22Rv1 (cell line): ENCODE measurements at regions not wholly inside any gene's neighbourhood (a gene's known extent, or its start where the extent isn't known, plus 50 kb on each side); places are given as distances from the start of the nearest gene placed in this dataset.
"Not testable (repeated sequence)": the region's sequence is repeated elsewhere in the genome, so short reads cannot be mapped to it uniquely, and the experiment has no call there.

Experiments used
- H3K27ac ChIP-seq: fragments of 450-650 bp; 2 replicates; pipeline ENCODE4 v1.5.1; 2017
- ZFX ChIP-seq: fragments of 450-650 bp; IDR thresholded peaks from 2 replicates; pipeline ENCODE4 v1.6.1; 2017; ENCODE audit warnings: antibody characterized with exemption, borderline replicate concordance
- TF ChIP-seq, protein P1 (sequence below): fragments of 450-650 bp; IDR thresholded peaks from 2 replicates; pipeline ENCODE4 v1.5.1; 2017; ENCODE audit warnings: mild to moderate bottlenecking

DNA sequence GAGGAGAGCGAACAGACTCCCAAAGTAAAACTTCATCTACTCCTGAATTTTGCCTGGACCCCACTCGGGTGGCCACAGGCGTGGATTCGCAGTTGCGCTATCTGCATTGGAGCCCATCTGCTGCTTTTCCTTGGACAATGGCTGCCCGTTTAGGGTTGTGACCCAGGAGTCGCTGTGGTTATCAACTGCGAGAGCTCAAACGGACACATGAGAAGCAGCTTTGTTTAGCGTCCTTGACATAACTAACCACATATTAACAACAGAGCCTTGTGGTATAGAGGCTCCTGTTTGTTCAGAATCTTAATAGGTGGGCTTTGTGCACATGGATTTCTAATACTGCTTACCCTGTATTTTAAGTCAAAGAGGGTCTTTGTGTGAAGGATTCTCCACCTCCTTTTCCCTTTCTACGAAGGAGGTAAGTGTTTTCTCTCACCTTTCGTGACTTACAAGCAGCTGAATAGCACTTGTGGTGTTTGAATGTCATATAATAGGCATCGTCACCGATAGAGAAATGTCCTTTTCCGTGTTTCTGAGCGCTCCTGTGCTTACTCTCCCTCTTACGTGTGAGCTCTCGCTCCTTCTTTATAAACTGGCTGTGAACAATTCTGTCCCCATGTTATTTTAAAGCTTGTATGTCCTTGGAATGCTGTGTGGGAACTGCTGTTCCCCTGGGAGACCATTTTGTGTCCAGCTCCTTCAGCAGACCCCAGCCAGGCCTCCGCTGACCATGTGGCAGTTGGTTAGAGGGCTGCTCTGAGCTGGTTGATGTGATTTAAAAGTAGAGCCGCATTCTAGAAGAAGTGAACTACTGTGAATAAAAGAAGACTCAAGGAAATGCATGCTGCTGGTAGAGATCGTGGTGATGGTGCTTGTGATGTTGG, 441.4 kb downstream of the RPS6KC1 start:
- H3K27ac ChIP-seq: no peak overlapping the region
- no peak for TF ChIP-seq ZFX
- TF ChIP-seq, protein P1, sequence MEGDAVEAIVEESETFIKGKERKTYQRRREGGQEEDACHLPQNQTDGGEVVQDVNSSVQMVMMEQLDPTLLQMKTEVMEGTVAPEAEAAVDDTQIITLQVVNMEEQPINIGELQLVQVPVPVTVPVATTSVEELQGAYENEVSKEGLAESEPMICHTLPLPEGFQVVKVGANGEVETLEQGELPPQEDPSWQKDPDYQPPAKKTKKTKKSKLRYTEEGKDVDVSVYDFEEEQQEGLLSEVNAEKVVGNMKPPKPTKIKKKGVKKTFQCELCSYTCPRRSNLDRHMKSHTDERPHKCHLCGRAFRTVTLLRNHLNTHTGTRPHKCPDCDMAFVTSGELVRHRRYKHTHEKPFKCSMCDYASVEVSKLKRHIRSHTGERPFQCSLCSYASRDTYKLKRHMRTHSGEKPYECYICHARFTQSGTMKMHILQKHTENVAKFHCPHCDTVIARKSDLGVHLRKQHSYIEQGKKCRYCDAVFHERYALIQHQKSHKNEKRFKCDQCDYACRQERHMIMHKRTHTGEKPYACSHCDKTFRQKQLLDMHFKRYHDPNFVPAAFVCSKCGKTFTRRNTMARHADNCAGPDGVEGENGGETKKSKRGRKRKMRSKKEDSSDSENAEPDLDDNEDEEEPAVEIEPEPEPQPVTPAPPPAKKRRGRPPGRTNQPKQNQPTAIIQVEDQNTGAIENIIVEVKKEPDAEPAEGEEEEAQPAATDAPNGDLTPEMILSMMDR: no peak

DNA sequence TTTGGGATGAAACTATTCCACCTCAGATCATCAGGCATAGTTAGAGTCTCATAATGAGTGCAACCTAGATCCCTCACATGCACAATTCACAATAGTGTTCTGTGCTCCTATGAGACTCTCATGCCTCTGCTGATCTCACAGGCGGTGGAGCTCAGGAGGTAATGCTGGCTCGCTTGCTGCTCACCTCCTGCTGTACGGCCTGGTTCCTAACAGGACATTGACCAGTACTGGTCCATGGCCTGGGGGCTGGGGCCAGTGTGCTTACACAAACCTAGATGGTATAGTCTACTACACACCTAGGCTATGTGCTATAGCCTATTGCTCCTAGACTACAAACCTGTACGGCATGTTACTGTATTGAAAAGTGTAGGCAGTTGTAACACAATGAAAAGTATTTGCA, 448.4 kb downstream of the RPS6KC1 start:
- TF ChIP-seq, protein P1: no peak
- no peak for TF ChIP-seq ZFX
- no peak overlapping the region for H3K27ac ChIP-seq

DNA sequence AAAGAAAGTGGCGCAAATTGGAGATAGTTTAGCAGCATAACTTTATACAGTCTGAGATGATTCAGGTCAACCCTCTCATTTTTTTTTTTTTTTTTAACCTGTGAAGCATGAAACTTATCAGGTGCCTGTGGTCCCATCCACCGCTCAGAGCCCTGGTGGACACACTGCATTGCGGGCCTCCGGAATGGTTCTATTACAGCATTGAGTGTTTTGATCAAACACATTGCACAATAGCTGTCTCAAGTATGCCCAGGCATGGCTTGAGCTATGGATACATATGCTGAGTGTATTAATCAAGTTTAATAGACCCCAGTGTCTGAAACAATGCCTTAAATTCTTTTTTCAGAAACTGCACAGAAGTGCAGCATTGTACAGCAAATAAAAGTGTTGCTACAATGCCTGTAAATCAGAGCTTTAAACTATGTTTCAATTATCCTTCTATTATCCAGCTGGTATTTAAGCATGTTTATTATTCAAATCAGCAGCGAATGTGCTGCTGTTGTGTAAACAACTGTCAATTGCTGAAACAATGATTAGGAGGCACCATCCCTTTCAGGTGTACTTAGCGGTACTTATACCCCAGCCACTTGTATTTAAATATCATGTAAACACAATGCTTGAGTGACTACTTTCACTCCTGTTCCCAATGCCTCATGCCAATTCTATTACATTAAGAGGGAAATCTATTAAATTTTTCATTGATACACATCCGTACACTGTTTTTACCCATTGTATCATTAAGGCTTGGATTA, 456.6 kb downstream of the RPS6KC1 start:
- H3K27ac ChIP-seq: no peak overlapping the region
- TF ChIP-seq, protein P1: no peak
- TF ChIP-seq ZFX: no peak

DNA sequence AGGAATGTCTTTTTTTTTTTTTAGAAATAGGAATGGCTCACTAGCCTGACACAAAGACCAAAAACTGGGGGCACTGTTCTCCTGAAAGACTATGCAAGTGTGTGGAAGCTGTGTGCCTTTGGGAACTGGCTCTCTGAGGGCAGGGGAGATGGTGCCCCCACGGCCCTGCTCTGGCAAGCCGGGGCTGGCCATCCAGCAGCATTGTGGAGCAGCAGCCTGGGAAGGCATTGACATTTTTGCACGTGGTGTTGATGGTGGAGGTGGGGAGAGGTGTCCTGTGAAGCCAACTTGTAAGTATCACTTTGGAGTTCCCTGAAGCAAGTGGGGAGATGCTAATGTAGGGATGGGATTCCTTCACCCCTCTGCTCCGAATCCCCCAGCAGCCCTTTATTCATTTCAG, 460.1 kb downstream of the RPS6KC1 start:
- TF ChIP-seq ZFX: no peak
- TF ChIP-seq, protein P1: no peak
- H3K27ac ChIP-seq: no peak overlapping the region

DNA sequence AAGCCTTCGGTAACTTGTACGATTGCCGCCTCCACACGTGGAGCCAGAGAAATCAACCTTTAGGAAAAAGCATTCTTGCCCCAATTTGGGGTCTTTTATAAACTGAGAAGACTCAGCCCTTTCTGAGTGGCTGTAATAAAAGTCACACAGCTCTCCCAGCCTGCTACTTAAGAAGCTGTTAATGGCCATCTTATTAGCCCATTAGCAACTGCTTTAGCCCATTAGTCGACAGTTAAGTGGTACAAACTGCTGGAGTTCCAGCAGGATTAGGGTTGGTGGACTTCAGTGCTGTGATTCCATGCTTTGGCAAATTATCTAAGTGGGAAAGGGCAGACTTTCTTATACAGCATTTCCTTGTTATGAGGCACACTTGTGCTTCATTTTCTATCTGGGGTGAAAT, 461.3 kb downstream of the RPS6KC1 start:
- H3K27ac ChIP-seq: no peak overlapping the region
- TF ChIP-seq ZFX: no peak
- TF ChIP-seq, protein P1: no peak

DNA sequence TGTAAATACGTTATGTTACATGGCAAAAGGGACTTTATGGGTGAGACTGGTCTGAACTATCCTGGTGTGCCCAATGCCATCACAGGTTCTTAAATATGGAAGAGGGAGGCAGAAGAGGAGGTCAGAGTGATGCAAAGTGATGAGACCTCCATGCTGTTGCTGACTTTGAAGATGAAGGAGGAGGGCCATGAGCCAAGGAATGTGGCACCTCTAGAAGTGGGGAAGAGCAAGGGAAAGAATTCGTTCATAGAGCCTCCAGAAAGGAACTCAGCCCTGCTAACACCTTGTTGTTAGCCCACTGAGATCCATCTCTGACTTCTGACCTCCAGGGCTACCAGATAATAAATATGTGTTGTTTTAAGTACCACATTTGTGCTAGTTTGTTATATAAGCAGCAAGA, 462.0 kb downstream of the RPS6KC1 start:
- TF ChIP-seq, protein P1: no peak
- TF ChIP-seq ZFX: no peak
- H3K27ac ChIP-seq: no peak overlapping the region

DNA sequence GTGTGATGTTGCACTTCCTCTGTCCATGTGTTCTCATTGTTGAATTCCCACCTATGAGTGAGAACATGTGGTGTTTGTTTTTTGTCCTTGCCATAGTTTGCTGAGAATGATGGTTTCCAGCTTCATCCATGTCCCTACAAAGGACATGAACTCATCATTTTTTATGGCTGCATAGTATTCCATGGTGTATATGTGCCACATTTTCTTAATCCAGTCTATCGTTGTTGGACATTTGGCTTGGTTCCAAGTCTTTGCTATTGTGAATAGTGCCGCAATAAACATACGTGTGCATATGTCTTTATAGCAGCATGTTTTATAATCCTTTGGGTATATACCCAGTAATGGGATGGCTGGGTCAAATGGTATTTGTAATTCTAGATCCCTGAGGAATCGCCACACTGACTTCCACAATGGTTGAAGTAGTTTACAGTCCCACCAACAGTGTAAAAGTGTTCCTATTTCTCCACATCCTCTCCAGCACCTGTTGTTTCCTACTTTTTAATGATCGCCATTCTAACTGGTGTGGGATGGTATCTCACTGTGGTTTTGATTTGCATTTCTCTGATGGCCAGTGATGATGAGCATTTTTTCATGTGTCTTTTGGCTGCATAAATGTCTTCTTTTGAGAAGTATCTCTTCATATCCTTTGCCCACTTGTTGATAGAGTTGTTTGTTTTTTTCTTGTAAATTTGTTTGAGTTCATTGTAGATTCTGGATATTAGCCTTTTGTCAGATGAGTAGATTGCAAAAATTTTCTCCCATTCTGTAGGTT, 463.6 kb downstream of the RPS6KC1 start:
- H3K27ac ChIP-seq: not testable (repeated sequence)
